T-cell (primary cell): ENCODE measurements at regions not wholly inside any gene's neighbourhood (a gene's known extent, or its start where the extent isn't known, plus 50 kb on each side); places are given as distances from the start of the nearest gene placed in this dataset.

Experiments used
- ATAC-seq, 4 experiments: fragments of 200-7000 bp in 3 of 4; fragments of 150-1000 bp in 1 of 4; cut with Tn5 transposase; replicated peaks in 1 of 4; 1 replicate in 3 of 4; 2 replicates in 1 of 4; pipeline ENCODE4 v1.10.0; 2021; ENCODE audit warnings: moderate library complexity in 3 of 4, mild to moderate bottlenecking in 2 of 4, moderate number of reproducible peaks in 1 of 4
- CTCF ChIA-PET, 2 donors: fragments of 300-600 bp; sonication (Branson Sonifier 250); formaldehyde crosslinking; loops; one replicate each; lab custom pipeline; 2022; ENCODE audit warnings: antibody characterized with exemption in 2 of 2; lab: Charles Lee
- POLR2A ChIA-PET, 2 donors: fragments of 300-600 bp; sonication (Branson Sonifier 250); formaldehyde crosslinking; loops; one replicate each; lab custom pipeline; 2022; ENCODE audit warnings: antibody characterized with exemption in 2 of 2; lab: Charles Lee
- DNase-seq, 35 experiments: peaks; one replicate each; pipeline versions ENCODE4 v3.0.0 to v3.0.0-alpha.2; 2013 to 2023
- H3K27ac ChIP-seq: one replicate; pipeline ENCODE4 v1.5.1; 2013; ENCODE audit warnings: low read length
- H3K27me3 ChIP-seq, 2 experiments: replicated peaks in 1 of 2; 1 replicate in 1 of 2; 2 replicates in 1 of 2; pipeline versions ENCODE4 v1.6.1 to v1.7.0; 2013; ENCODE audit warnings: low read length in 1 of 2, mixed read lengths in 1 of 2; ENCODE audit not compliant: control insufficient read depth in 2 of 2, insufficient read depth in 2 of 2; ENCODE audit errors: extremely low read depth in 1 of 2
- H3K36me3 ChIP-seq, 2 donors: 1 replicate in 1 of 2; 2 replicates in 1 of 2; pipeline versions ENCODE4 v1.6.1 to v1.7.0; 2013; ENCODE audit warnings: low read length in 1 of 2; ENCODE audit not compliant: control insufficient read depth in 2 of 2, insufficient read depth in 1 of 2; ENCODE audit errors: extremely low read depth in 1 of 2
- H3K4me1 ChIP-seq, 2 experiments: 1 replicate in 1 of 2; 2 replicates in 1 of 2; pipeline versions ENCODE4 v1.6.1 to v1.7.0; 2013; ENCODE audit warnings: low read length in 2 of 2, mixed read lengths in 1 of 2; ENCODE audit not compliant: insufficient read depth in 2 of 2, control insufficient read depth in 1 of 2; ENCODE audit errors: extremely low read depth in 1 of 2
- H3K4me3 ChIP-seq, 2 donors: 1 replicate in 1 of 2; 2 replicates in 1 of 2; pipeline versions ENCODE4 v1.5.1 to v1.7.0; 2013; ENCODE audit warnings: mild to moderate bottlenecking in 2 of 2, low read length in 1 of 2, moderate library complexity in 1 of 2; ENCODE audit not compliant: control insufficient read depth in 1 of 2; ENCODE audit errors: extremely low read depth in 1 of 2
- H3K9me3 ChIP-seq: 2 replicates; pipeline ENCODE4 v1.7.0; 2013
- H3K27ac Mint-ChIP-seq, 2 donors: one replicate each; pipeline ENCODE4 v1.8.0; 2020 to 2021; ENCODE audit warnings: mild to moderate bottlenecking in 2 of 2, mixed read lengths in 2 of 2
- H3K27me3 Mint-ChIP-seq, 2 donors: one replicate each; pipeline ENCODE4 v1.8.0; 2021 to 2022; ENCODE audit warnings: mixed read lengths in 2 of 2
- H3K36me3 Mint-ChIP-seq: one replicate; pipeline ENCODE4 v1.8.0; 2021; ENCODE audit warnings: mixed read lengths
- H3K4me1 Mint-ChIP-seq, 3 donors: one replicate each; pipeline ENCODE4 v1.8.0; 2020 to 2022; ENCODE audit warnings: mixed read lengths in 3 of 3, mild to moderate bottlenecking in 1 of 3
- H3K4me3 Mint-ChIP-seq, 3 donors: one replicate each; pipeline ENCODE4 v1.8.0; 2020 to 2022; ENCODE audit warnings: mild to moderate bottlenecking in 3 of 3, mixed read lengths in 3 of 3, moderate library complexity in 3 of 3
- H3K9me3 Mint-ChIP-seq, 3 donors: one replicate each; pipeline ENCODE4 v1.8.0; 2020 to 2022; ENCODE audit warnings: mixed read lengths in 3 of 3
- WGBS: methylation state at CpG from one replicate; pipeline ENCODE4 v1.1.5; 2013; ENCODE audit warnings: missing lambda C conversion rate; ENCODE audit not compliant: insufficient coverage; 5-methylcytosine and 5-hydroxymethylcytosine counted together

DNA sequence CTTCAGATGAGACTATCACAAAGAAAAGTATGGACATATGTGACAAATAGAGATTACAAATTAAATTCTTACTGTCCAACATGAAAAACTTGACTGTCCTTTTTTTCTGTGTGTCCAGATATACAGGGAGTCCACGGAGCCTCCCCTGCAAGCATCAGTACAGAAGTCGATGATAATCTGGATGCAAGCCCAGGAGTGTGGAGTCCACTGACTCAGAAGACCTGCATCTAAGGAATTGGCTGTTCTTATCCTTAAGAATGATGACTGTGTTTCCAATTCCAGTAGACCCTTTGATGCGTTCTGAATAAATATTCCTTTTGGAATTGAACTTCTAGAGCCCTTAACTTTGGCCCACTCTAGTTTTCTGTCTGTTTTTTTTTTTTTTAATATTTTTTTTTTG is 56.7 kb upstream of the TAF11L2 start:
- H3K4me1 Mint-ChIP-seq = peaks cover 0 to 2% (median 0%) of the 10 kb centered on the region in 3 donors
- H3K27me3 Mint-ChIP-seq = no peaks in the 10 kb centered on the region
- ATAC-seq = no peak
- H3K9me3 Mint-ChIP-seq = peaks cover 18 to 38% (median 19%) of the 10 kb centered on the region in 3 donors
- 40% methylated on average over 1 of the region's 3 CpGs for WGBS
- H3K36me3 Mint-ChIP-seq = no peaks in the 10 kb centered on the region
- H3K27ac Mint-ChIP-seq = no peak overlapping the region
- CTCF ChIA-PET = no interaction called here
- POLR2A ChIA-PET = no interaction called here
- Histone ChIP-seq H3K9me3 (no peaks in the 10 kb centered on the region), H3K4me3 (no peak overlapping the region), H3K36me3 (no peaks in the 10 kb centered on the region), H3K27me3 (no peaks in the 10 kb centered on the region), H3K27ac (no peak overlapping the region), H3K4me1 (no peaks in the 10 kb centered on the region)
- DNase-seq = no peak
- no peak overlapping the region for H3K4me3 Mint-ChIP-seq

- no peak for ATAC-seq
- Histone ChIP-seq H3K9me3 (no peaks in the 10 kb centered on the region), H3K27ac (no peak overlapping the region), H3K4me1 (no peaks in the 10 kb centered on the region), H3K27me3 (no peaks in the 10 kb centered on the region), H3K4me3 (no peak overlapping the region), H3K36me3 (no peaks in the 10 kb centered on the region)
- Mint-ChIP-seq H3K36me3 (no peaks in the 10 kb centered on the region), H3K27me3 (no peaks in the 10 kb centered on the region), H3K4me1 (no peaks in the 10 kb centered on the region), H3K9me3 (peaks cover 10 to 27% (median 14%) of the 10 kb centered on the region in 3 donors), H3K4me3 (no peak overlapping the region), H3K27ac (no peak overlapping the region)
- POLR2A ChIA-PET = no interaction called here
- DNase-seq = peak in 1 of 35 experiments; percentile 16
- CTCF ChIA-PET = no interaction called here
- WGBS = 92% methylated on average over 23 of the region's 23 CpGs
Observed at GRCh38 chr5:17443333-17444130, 54.5 kb upstream of the TAF11L2 start.

GRCh38 chr5:17444496-17444895 is 53.5 kb upstream of the TAF11L2 start:
- no CpG with 5 or more reads among the region's 1 CpG for WGBS
- Mint-ChIP-seq H3K4me1 (no peaks in the 10 kb centered on the region), H3K36me3 (no peaks in the 10 kb centered on the region), H3K9me3 (peaks cover 17 to 31% (median 18%) of the 10 kb centered on the region in 3 donors), H3K27me3 (no peaks in the 10 kb centered on the region), H3K27ac (no peak overlapping the region), H3K4me3 (no peak overlapping the region)
- no peaks in the 10 kb centered on the region for H3K27me3 ChIP-seq
- no peaks in the 10 kb centered on the region for H3K4me1 ChIP-seq
- H3K27ac ChIP-seq = no peak overlapping the region
- ATAC-seq (no peak), DNase-seq (no peak)
- ChIA-PET POLR2A (no interaction called here), CTCF (no interaction called here)
- H3K9me3 ChIP-seq = no peaks in the 10 kb centered on the region
- no peak overlapping the region for H3K4me3 ChIP-seq
- no peaks in the 10 kb centered on the region for H3K36me3 ChIP-seq

DNA sequence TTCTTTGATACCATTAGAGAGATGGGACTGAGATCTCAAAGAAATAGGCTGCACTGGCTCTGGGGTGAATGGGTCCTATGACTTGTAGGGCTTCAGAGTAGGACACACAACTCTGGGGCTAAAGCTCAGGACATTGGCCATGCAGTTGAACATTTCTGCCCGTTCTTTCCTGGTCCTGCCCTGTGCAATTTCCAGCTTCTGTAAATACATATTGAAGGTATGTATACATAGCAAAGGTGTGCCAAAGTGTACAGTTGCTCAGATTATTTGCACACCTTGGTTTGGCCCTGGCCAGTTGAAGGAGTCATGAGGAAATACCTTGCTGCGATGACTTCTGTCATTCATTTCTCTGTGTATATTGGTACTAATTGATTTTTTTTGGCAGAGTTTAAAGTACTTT is 52.8 kb upstream of the TAF11L2 start:
- H3K36me3 Mint-ChIP-seq = no peaks in the 10 kb centered on the region
- H3K9me3 ChIP-seq = no peaks in the 10 kb centered on the region
- WGBS = no CpG with 5 or more reads among the region's 2 CpGs
- no peaks in the 10 kb centered on the region for H3K36me3 ChIP-seq
- ChIA-PET CTCF (no interaction called here), POLR2A (no interaction called here)
- ATAC-seq = no peak
- H3K4me3 ChIP-seq = no peak overlapping the region
- peaks cover 14 to 27% (median 19%) of the 10 kb centered on the region in 3 donors for H3K9me3 Mint-ChIP-seq
- H3K27ac ChIP-seq = no peak overlapping the region
- no peaks in the 10 kb centered on the region for H3K27me3 Mint-ChIP-seq
- H3K4me3 Mint-ChIP-seq = no peak overlapping the region
- no peaks in the 10 kb centered on the region for H3K4me1 Mint-ChIP-seq
- DNase-seq = no peak
- no peaks in the 10 kb centered on the region for H3K27me3 ChIP-seq
- H3K4me1 ChIP-seq = no peaks in the 10 kb centered on the region
- no peak overlapping the region for H3K27ac Mint-ChIP-seq
